ENCODE measurements at regions not wholly inside any gene's neighbourhood (a gene's known extent, or its start where the extent isn't known, plus 50 kb on each side); places are given as distances from the start of the nearest gene placed in this dataset.
"Not testable (repeated sequence)": the region's sequence is repeated elsewhere in the genome, so short reads cannot be mapped to it uniquely, and the experiment has no call there.

GRCh38 chr9:126056312-126057021, 270.2 kb upstream of the MVB12B start:
- DNase-seq (ENCODE audit: low read depth in 2 of 2), result no peak

- no peak for DNase-seq (ENCODE audit: low read depth in 2 of 2)
Observed at GRCh38 chr9:126057121-126057825, 269.4 kb upstream of the MVB12B start.

DNA sequence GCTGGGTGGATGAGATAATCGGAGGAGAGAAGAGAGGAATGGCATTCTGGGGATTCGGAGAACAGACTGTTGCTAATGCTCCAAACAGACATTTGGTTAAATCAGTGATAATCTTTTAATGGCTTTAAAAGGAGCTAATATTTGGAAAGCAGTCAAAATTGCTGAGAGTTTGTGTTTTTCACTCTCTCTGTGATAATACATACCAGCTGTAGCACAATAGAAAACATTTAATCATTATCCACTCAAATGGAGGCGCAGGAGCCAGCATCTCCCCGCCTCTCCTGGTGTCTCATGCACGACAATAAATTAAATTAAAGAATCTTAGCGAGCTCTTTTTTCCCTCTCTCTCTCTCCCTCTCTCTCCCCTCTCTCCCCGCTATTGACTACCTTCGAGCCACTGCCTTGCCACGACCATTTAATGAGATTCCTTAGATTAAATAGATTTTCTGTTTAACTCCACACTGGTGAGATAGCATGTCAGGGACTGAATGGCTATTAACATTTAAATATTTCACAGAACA, 268.6 kb upstream of the MVB12B start:
- no peak for DNase-seq (ENCODE audit: low read depth in 2 of 2)

DNA sequence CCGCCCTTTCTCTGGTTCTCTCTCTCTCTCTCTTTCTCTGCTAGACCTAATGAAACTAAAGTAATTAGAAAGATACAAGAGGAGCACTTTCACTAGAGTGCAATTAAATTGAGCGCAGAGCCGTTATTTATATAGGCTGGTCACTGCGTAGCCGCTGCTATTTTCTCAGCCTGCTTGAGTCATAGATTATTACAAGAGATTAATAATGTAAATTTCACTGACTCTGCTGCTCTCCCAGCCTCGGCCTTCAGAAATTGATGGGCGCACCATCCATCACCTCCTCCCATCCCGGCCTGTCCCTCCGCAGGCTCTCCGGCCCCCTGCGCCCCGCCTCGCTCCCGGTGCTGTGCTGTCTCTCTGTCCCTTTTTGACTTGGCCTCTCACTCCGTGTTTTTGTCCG, 268.0 kb upstream of the MVB12B start:
- DNase-seq (ENCODE audit: low read depth in 2 of 2), result no peak

GRCh38 chr9:126061575-126061974, 265.1 kb upstream of the MVB12B start:
- no peak for DNase-seq (ENCODE audit: low read depth in 2 of 2)

DNA sequence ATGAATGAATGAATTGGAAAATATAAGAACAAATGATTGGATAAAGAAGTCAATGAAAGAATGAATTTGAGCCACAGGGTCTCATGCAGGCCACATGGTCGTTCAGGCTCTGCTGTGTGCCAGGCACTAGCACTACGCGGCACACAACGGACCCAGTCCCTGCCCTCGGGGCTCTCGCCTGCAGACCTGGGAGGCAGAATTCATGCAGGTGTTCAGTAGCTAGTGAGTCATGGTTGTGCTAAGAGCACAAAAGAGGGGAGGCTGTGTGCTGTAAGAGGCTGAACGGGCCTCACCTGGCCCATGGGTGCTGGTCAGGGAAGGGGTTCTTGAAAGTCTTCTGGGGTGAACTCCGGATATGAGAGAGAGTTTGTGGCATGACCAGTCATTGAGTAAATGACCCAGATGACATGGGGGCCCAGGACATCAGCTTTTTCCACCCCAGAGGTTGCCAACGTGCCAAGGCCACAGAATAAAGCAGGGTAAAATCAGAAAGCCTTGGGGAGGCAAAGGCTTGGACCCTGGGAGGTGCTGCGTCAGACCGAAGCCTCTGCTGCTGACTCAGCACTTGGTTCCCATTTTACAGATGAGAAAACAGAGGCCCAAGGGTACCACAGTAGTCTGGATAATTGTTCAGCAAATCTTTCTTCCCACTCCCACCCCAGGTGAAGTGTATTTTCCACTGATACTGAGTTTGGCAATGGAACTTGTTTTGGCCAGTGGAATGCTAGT, 264.3 kb upstream of the MVB12B start:
- no peak for DNase-seq (ENCODE audit: low read depth in 2 of 2)

- no peak for DNase-seq (ENCODE audit: low read depth in 2 of 2)
Observed at GRCh38 chr9:126063326-126063725, 263.3 kb upstream of the MVB12B start.

GRCh38 chr9:126066131-126066530, 260.5 kb upstream of the MVB12B start:
- no peak for DNase-seq (ENCODE audit: low read depth in 2 of 2)

- DNase-seq (ENCODE audit: low read depth in 2 of 2), result no peak
Observed at GRCh38 chr9:126067031-126067734, 259.4 kb upstream of the MVB12B start.

- DNase-seq (ENCODE audit: low read depth in 2 of 2), result no peak
Observed at GRCh38 chr9:126068534-126069230, 257.9 kb upstream of the MVB12B start.

GRCh38 chr9:126069400-126069955, 257.2 kb upstream of the MVB12B start:
- DNase-seq (ENCODE audit: low read depth in 2 of 2), result no peak

- DNase-seq (ENCODE audit: low read depth in 2 of 2), result no peak
Observed at GRCh38 chr9:126070058-126070655, 256.5 kb upstream of the MVB12B start.

- no peak for DNase-seq (ENCODE audit: low read depth in 2 of 2)
Observed at GRCh38 chr9:126071076-126071750, 255.4 kb upstream of the MVB12B start.

GRCh38 chr9:126077656-126078055, 249.0 kb upstream of the MVB12B start:
- not testable (repeated sequence) for DNase-seq (ENCODE audit: low read depth in 2 of 2)

- DNase-seq (ENCODE audit: low read depth in 2 of 2), result no peak
Observed at GRCh38 chr9:126080641-126081040, 246.0 kb upstream of the MVB12B start.

DNA sequence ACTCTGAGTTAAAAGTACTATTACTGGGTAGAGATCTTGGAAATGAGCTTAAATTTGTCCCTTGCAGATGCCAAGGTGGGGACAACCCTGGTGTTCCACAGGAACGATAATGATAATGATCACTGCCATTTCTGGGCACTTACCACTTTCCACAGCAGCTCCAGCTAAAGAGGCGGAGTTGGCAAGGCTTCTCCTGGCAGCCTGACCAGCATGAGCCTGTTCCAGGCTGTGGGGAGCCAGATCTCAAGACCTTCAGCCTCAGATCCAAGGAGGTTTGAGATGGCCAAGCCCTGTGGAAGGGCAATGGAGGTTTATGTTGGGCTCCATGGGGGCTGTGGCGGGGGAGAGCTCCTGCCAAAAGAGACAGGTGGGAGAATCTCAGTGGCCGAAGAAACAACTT, 244.9 kb upstream of the MVB12B start:
- no peak for DNase-seq (ENCODE audit: low read depth in 2 of 2)

DNA sequence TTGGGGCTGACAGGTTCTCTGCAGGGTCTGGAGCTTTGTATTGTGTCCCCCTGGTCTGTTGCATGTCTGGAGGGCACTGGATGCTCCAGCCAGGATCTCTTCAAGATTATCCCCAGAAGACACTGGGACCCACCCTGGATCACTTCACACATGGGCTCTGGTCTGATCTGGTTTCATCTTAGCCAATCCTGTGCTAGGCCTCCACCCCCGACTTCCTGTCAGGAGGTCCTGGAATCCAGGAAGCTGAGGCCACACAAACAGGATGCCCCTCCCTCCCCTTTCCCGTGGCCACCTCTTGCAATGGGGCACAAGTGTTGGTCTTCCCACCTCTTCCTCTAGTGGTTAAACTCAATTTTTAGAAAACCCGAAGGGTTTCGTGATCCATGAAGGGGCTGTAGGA, 242.6 kb upstream of the MVB12B start:
- DNase-seq (ENCODE audit: low read depth in 2 of 2), result no peak

DNA sequence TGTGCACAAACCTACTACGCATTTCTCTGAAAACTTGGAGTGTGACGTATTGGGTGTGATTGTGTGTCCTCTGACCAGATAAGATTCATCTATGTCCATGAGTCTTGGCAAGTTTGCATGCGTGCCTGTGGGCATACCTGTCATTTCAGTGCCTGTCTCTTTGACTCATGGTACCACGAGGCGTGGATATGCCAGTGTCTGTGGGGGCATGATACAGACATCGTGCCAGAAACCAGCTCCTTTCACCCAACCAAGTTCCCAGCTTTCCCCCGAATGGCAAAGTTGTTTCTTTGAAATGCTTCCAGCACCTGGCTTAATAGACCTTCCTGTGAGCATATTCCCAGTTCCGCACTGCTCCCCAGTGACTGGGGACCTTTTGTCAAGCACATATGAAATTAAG, 241.9 kb upstream of the MVB12B start:
- DNase-seq (ENCODE audit: low read depth in 2 of 2), result no peak

DNA sequence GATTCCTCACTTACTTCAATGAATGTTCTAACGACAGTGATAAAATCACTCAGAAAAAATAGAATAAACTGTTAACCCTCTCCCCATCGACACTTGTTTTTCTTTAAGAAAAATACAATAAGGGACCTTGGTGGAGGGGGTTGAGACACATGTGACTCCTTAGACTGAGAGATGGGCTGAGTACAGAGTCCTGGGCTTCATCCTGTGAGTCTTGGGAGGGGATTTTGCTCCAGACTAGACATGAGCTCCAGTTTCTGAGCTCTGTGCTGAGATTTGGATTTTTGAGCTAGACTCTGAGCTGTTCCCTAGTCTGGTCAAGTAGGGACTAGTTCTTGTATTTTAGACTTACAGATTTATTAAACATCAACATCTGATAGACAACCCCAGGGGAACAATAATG, 241.5 kb upstream of the MVB12B start:
- no peak for DNase-seq (ENCODE audit: low read depth in 2 of 2)

- no peak for DNase-seq (ENCODE audit: low read depth in 2 of 2)
Observed at GRCh38 chr9:126088336-126088735, 238.3 kb upstream of the MVB12B start.

Data from stimulated activated CD4-positive, alpha-beta T cell treated with anti-CD3 and anti-CD28 coated beads, Interleukin-12 subunit alpha, Interleukin-12 subunit beta, amount 100 ng/mL, for 24 hours (primary cell).